ENCODE measurements at regions not wholly inside any gene's neighbourhood (a gene's known extent, or its start where the extent isn't known, plus 50 kb on each side); places are given as distances from the start of the nearest gene placed in this dataset.

- DNase-seq: no peak
These were observed 510.9 kb downstream of the UTRN start for GRCh38 chr6:144796070-144796469.

GRCh38 chr6:144797881-144798589 is 512.9 kb downstream of the UTRN start:
- no peak for DNase-seq

GRCh38 chr6:144804246-144804790 is 519.2 kb downstream of the UTRN start:
- no peak for DNase-seq

GRCh38 chr6:144805049-144805448 is 519.9 kb downstream of the UTRN start:
- no peak for DNase-seq

- no peak for DNase-seq
These were observed 521.1 kb downstream of the UTRN start for GRCh38 chr6:144806222-144806621.

GRCh38 chr6:144809120-144809519 is 524.0 kb downstream of the UTRN start:
- DNase-seq: no peak

GRCh38 chr6:144809969-144810368 is 524.8 kb downstream of the UTRN start:
- no peak for DNase-seq

- no peak for DNase-seq
These were observed 526.0 kb downstream of the UTRN start for GRCh38 chr6:144811140-144811539.

GRCh38 chr6:144816936-144817335 is 531.8 kb downstream of the UTRN start:
- no peak for DNase-seq

GRCh38 chr6:144820270-144820669 is 535.1 kb downstream of the UTRN start:
- DNase-seq: no peak

- DNase-seq: no peak
These were observed 538.0 kb downstream of the UTRN start for GRCh38 chr6:144823131-144823530.

GRCh38 chr6:144824018-144824417 is 538.9 kb downstream of the UTRN start:
- no peak for DNase-seq

- no peak for DNase-seq
These were observed 549.4 kb downstream of the UTRN start for GRCh38 chr6:144834426-144835038.

GRCh38 chr6:144835322-144835973 is 550.3 kb downstream of the UTRN start:
- DNase-seq: no peak

- DNase-seq: no peak
These were observed 555.5 kb downstream of the UTRN start for GRCh38 chr6:144840619-144841018.

- no peak for DNase-seq
These were observed 558.6 kb downstream of the UTRN start for GRCh38 chr6:144843701-144844100.

GRCh38 chr6:144844596-144844995 is 559.5 kb downstream of the UTRN start:
- no peak for DNase-seq

GRCh38 chr6:144845186-144845585 is 560.1 kb downstream of the UTRN start:
- no peak for DNase-seq

GRCh38 chr6:144847916-144848315 is 562.8 kb downstream of the UTRN start:
- no peak for DNase-seq

GRCh38 chr6:144849920-144850319 is 564.8 kb downstream of the UTRN start:
- DNase-seq: no peak

- no peak for DNase-seq
These were observed 568.5 kb downstream of the UTRN start for GRCh38 chr6:144853603-144854002.

- no peak for DNase-seq
These were observed 569.5 kb downstream of the UTRN start for GRCh38 chr6:144854654-144855053.

- no peak for DNase-seq
These were observed 570.2 kb downstream of the UTRN start for GRCh38 chr6:144855375-144855774.
